Posterior vena cava (tissue), 2 donors: ENCODE measurements at regions not wholly inside any gene's neighbourhood (a gene's known extent, or its start where the extent isn't known, plus 50 kb on each side); places are given as distances from the start of the nearest gene placed in this dataset.

Experiments used
- DNase-seq: peaks from one replicate; pipeline ENCODE4 v3.0.0-alpha.2; 2020; ENCODE audit warnings: low spot score
- intact Hi-C, 2 donors: fragments of 100-400 bp; cut with DNase I; formaldehyde crosslinking; loops; one replicate each; pipeline versions ENCODE4 v1.14.1 to v1.14.2; 2022 to 2023
- donor health status: DM: yes; HTN: yes; CAD: no.
- donor health status: DM: yes; HTN: yes; CAD: no.

DNA sequence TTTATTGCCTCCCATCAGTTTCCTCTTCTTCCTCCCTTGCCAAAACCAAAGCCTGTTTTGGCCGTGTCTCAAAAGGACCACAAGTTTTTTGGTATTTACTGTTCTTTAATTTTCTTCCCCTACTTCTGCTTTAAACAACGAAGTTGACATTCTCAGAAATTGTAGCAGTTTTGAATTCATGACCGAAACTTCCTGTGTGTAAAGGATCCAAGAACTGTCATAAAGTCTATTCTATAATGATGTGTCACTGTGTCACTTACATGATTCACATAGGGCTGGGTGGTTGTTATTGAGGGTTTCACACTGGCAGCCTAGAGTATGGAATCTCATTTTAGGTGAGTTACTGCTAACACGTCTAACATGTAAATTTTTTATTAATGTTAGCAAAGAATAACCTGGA, 741.0 kb upstream of the KLHL1 start:
- intact Hi-C loops: no loop called here
- no peak for DNase-seq

DNA sequence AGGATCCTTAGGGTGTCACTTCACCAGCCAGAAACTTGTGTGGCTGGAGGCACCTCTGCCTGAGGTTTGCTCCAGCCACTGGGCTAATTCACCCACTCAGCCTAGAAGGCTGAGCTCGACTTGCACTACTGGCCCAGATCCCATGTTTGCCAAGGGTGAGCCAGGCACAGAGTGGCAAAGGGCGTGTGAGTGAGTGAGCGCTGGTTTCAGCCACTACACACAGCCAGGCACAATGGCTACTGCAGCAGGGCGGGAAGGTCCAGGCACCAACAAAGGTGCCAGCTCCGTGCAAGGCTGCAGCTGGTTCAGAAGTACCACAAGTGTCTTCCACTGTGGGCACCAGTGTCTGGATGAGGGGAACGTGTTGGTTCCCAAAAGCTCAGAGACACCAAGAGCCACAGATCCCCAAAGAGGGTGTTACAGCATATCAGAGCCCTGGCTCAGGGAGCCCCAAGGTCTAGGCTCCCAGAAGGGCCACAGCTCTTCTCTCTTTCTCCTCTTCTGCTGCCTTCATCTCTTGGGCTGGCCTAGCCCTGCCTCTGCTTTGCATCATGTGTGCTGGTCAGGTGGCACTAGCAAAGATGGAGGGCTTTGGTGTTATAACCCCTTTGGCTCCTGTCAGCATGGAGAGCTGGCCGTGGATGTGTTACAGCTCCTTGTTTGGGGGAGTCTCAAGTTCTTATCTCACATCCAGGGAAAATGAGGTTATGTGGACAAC, 736.3 kb upstream of the KLHL1 start:
- intact Hi-C loops: no loop called here
- DNase-seq: peak; percentile 76

GRCh38 chr13:70842062-70842644, 733.9 kb upstream of the KLHL1 start:
- no peak for DNase-seq
- intact Hi-C loops: no loop called here

DNA sequence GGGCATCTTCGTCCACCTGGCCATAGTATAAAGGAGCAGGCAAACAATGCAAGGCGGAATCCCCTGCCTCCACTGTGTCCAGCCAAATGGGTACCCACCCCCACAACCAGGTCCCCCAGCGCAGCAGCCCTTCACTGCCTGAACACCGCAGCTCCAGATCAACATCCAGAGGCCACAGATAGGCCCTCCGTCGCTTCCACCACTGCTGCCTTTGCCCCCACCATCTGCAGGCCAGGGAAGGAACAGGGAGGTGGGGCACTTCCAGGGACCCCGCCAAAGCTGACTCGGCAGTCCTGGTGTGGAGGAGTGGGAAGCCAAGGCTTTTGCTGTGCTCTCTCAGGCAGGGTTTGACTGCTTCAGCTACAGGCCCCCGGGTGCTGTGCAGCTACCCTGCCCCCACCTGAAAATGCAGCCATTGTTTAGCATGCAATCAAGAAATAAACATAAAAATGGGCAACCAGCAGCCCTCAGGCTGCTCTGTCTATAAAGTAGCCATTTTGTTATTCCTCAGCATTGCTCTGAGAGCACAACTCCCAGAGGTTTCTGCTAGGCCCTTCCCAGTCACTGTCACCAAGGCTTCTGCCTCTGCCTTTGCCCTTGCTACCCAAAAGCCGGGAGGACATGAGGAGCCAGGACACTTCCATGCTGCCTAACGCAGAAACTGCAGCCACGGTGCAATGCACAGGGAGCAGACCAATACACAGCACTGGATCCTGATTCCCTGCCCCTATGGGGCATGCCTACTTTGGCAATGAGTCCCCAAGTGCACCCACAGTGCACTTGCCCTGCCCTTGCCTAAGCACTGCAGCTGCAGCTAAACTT, 733.2 kb upstream of the KLHL1 start:
- DNase-seq: peak; percentile 73
- intact Hi-C loops: no loop called here

GRCh38 chr13:70835371-70835770, 727.1 kb upstream of the KLHL1 start:
- intact Hi-C loops: no loop called here
- no peak for DNase-seq

GRCh38 chr13:70829748-70830147, 721.5 kb upstream of the KLHL1 start:
- DNase-seq: no peak
- intact Hi-C loops: no loop called here

- DNase-seq: no peak
- intact Hi-C loops: no loop called here
These were observed 709.3 kb upstream of the KLHL1 start for GRCh38 chr13:70817576-70817975.

GRCh38 chr13:70816853-70817252, 708.6 kb upstream of the KLHL1 start:
- no peak for DNase-seq
- intact Hi-C loops: no loop called here

DNA sequence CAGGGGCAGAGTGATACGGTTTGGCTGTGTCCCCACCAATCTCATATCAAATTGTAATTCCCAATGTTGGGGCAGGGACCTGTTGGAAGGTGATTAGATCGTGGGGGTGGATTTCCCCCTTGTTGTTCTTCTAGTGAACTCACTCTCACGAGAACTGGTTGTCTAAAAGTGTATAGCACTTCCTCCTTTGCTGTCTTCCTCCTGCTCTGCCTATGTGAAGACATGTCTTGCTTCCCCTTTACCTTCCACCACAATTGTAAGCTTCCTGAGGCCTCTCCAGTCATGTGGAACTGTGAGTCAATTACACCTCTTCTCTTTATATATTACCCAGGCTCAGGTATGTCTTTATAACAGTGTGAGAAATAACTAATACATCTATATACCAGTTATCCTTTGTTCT, 706.4 kb upstream of the KLHL1 start:
- intact Hi-C loops: no loop called here
- DNase-seq: no peak

DNA sequence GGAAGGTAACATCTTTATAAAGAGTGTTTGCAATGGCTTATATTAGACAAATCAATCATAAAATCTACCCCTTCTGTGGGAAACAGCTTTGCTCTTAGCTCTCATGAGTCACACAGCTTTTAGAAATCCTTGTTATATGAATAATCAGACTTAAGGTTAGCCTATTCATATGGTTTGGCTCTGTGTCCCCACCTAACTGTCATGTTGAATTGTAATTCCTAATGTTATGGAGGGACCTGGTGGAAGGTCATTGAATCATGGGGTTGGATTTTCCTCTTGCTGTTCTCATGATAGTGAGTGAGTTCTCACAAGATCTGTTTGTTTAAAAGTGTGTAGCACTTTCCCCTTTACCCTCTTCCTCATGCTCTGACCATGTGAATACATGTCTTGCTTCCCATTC, 704.2 kb upstream of the KLHL1 start:
- intact Hi-C loops: no loop called here
- DNase-seq: no peak

GRCh38 chr13:70809588-70809987, 701.3 kb upstream of the KLHL1 start:
- DNase-seq: no peak
- intact Hi-C loops: no loop called here

DNA sequence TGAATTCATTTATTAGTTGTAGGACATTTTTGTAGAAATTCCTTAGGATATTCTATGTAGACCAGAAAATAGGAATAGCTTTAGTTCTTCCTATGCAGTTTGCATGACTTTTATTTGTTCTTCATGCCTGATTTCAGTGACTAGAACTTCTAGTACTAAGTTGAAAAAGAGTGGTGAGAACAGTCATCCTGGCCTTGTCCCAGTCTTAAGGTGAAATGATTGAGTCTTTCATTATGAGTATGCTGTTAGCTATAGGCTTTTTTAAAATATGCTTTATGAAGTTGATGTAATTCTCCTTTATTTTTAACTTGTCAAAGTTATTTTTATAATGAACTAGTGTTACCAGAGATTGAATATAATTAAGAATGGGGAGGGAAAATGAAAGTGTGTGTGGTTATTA, 690.1 kb upstream of the KLHL1 start:
- DNase-seq: no peak
- intact Hi-C loops: no loop called here

- intact Hi-C loops: no loop called here
- no peak for DNase-seq
These were observed 687.2 kb upstream of the KLHL1 start for GRCh38 chr13:70795484-70795883.

- intact Hi-C loops: no loop called here
- no peak for DNase-seq
These were observed 683.9 kb upstream of the KLHL1 start for GRCh38 chr13:70792121-70792520.

DNA sequence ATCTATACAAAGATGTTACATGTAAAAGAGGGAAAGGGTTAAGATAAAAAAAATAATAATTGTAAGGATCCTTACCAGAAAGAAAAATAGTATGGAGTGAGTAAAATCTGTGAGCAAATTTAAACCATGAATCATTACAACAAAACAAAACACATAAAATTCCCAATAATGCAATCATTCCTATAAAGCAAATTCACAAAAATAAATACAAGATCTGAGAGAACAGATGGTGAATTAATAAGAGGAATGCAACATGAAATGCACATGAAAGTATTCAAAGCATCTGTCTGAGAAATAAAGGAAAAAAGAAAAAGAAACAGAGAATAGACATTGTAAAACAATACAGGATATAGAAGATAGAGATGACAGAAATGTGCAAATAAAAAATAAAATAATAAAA, 681.5 kb upstream of the KLHL1 start:
- intact Hi-C loops: no loop called here
- no peak for DNase-seq

- intact Hi-C loops: no loop called here
- DNase-seq: no peak
These were observed 679.8 kb upstream of the KLHL1 start for GRCh38 chr13:70788074-70788473.

DNA sequence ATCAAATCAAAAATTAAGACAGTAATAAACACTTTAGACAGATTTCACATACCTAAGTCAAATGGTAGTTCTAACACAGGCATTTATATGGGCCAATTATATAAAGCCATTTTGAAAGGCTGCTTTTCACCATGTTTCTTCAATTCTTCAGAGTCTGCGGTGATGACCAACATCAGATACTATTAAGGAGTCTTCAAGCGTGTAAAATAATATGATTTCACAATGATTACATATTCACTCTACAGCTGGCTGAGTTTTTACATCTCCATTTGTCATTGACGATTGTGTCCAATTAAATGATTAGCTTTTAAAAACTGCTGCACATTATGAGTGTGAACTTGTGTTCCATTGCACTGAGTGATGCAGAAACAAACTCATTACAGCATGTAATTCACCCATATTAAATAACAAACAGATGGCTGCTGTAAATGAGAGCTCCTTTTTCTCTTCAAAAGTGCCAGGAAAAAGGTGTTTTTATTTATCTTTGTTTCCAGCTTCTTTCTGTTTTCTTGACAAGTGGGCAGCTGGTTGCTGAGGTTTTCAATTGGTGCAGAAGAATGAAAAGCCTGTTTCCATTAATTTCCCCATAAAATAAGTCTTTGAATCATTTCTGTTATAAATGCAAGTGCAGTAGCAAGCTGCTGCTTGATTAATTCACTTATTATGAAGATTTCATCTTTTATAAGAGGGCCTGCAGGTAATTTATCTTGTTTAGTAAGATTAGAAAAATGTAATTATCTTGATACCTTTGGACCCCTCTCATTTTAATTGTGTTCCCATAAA, 676.1 kb upstream of the KLHL1 start:
- no peak for DNase-seq
- intact Hi-C loops: no loop called here

GRCh38 chr13:70769817-70770216, 661.6 kb upstream of the KLHL1 start:
- no peak for DNase-seq

DNA sequence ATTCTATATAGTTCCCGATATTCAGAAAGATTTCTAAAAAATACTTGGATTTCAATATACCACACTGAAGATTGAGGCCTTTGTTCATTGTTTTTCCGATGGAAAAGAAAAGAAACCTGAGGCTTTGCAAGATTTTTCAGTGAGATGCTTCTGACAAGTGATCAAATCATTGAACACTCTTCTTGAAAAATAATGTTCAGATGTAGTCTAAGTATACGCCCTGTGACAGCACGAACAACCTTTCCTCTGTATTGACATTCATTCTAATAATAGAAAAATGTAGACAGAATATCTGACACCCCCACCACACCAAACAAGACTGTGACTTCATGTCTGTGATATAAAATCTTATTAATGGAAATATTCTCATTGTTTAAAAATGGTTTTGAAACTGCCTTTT, 650.7 kb upstream of the KLHL1 start:
- no peak for DNase-seq
- intact Hi-C loops: no loop called here

More at GRCh38 chr13:70769817-70770216, 661.6 kb upstream of the KLHL1 start:
- intact Hi-C loops: no loop called here

DNA sequence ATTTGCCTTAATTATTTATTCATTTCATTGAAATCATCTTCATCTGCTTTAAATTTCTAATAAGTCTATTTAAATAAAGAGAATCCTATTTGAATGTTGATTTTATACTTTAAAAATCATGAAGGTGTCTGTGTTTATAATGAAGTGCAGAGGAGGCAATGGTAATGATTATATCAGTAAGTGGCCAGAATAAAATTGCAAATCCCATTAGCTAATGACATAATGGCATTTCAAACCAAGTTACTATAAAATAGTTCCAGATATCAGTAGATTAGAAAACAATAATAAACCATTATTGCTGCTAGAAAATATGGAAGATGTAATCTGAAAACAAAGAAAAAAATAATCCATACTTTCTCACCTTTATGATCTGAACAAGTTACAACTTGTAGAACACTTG, 647.8 kb upstream of the KLHL1 start:
- no peak for DNase-seq
- intact Hi-C loops: no loop called here
